Mucosa of descending colon (tissue), 3 donors: ENCODE measurements at regions not wholly inside any gene's neighbourhood (a gene's known extent, or its start where the extent isn't known, plus 50 kb on each side); places are given as distances from the start of the nearest gene placed in this dataset.
"Not testable (repeated sequence)": the region's sequence is repeated elsewhere in the genome, so short reads cannot be mapped to it uniquely, and the experiment has no call there.

Experiments
- ATAC-seq: fragments of 200-7000 bp; cut with Tn5 transposase; one replicate; pipeline ENCODE4 v1.9.1; 2020; ENCODE audit warnings: mild to moderate bottlenecking, moderate library complexity
- DNase-seq, 3 donors: peaks; one replicate each; pipeline ENCODE4 v3.0.0-alpha.2; 2020
- H3K36me3 ChIP-seq: fragments of 200-600 bp; one replicate; pipeline ENCODE4 v1.8.0; 2021; ENCODE audit warnings: low read depth, mild to moderate bottlenecking
- H3K4me1 ChIP-seq: fragments of 200-600 bp; one replicate; pipeline ENCODE4 v1.8.0; 2021; ENCODE audit warnings: low read depth, mild to moderate bottlenecking
- H3K4me3 ChIP-seq: fragments of 200-600 bp; one replicate; pipeline ENCODE4 v1.8.0; 2021; ENCODE audit warnings: mild to moderate bottlenecking
- H3K9me3 ChIP-seq: fragments of 200-600 bp; one replicate; pipeline ENCODE4 v1.8.0; 2021; ENCODE audit warnings: mild to moderate bottlenecking
- intact Hi-C, 2 donors: fragments of 100-400 bp; cut with DNase I in 1 of 2; cut with micrococcal nuclease in 1 of 2; formaldehyde crosslinking; loops; one replicate each; pipeline versions ENCODE4 v1.11.0 to v1.11.1; 2022; cut with DNase I, micrococcal nuclease
- TF ChIP-seq, protein P1 (sequence below): fragments of 200-600 bp; IDR thresholded peaks from one replicate; pipeline ENCODE4 v1.8.0; 2022; ENCODE audit warnings: antibody characterized with exemption, mild to moderate bottlenecking
- donor health status: DM: no; HTN: no; CAD: no; lungs with moderate emphysema.
- donor health status: DM: no; HTN: no; CAD: no.
- donor health status: DM: no; HTN: yes; CAD: no.

DNA sequence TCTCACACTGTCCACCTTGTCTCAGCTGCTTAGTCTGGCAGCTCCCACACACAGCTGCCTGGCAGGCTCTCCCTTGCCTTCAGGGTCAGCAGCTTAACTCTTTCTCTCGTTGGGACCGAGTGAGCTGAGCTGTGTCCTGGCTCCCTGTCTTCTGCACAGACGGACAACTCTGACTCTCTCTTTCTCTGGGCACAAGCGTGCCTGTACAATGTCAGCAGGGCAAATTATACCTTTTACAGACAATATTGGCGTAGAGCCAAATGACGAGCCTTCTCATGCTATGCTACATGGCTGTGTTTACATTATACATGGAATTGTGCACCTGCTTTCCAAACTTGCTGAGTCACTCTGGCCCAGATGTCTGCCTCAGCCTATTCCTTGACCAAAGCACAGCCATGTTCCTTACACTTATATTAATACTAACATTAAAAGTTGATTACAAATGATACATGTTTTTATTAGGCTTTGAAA is 188.6 kb downstream of the CYLC2 start:
- intact Hi-C loops, result no loop called here
- TF ChIP-seq, protein P1, sequence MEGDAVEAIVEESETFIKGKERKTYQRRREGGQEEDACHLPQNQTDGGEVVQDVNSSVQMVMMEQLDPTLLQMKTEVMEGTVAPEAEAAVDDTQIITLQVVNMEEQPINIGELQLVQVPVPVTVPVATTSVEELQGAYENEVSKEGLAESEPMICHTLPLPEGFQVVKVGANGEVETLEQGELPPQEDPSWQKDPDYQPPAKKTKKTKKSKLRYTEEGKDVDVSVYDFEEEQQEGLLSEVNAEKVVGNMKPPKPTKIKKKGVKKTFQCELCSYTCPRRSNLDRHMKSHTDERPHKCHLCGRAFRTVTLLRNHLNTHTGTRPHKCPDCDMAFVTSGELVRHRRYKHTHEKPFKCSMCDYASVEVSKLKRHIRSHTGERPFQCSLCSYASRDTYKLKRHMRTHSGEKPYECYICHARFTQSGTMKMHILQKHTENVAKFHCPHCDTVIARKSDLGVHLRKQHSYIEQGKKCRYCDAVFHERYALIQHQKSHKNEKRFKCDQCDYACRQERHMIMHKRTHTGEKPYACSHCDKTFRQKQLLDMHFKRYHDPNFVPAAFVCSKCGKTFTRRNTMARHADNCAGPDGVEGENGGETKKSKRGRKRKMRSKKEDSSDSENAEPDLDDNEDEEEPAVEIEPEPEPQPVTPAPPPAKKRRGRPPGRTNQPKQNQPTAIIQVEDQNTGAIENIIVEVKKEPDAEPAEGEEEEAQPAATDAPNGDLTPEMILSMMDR, result no peak
- no peak overlapping the region for H3K4me3 ChIP-seq
- no peaks in the 10 kb centered on the region for H3K36me3 ChIP-seq
- H3K9me3 ChIP-seq, result peaks cover 6% of the 10 kb centered on the region
- H3K4me1 ChIP-seq, result no peaks in the 10 kb centered on the region
- ATAC-seq, result no peak
- DNase-seq, result no peak

DNA sequence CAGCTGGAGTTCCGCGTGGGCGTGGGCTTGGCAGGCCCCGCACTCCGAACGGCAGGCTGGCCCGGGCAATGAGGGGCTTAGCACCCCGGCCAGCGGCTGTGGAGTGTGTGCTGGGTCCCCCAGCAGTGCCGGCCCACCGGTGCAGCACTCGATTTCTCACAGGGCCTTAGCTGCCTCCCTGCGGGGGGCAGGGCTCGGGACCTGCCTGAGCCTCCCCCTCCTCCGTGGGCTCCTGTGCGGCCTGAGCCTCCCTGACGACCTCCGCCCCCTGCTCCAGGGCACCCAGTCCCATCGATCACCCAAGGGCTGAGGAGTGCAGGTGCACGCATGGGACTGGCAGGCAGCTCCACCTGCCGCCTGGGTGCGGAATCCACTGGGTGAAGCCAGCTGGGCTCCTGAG is 191.8 kb downstream of the CYLC2 start:
- Histone ChIP-seq H3K36me3 (no peaks in the 10 kb centered on the region), H3K4me3 (no peak overlapping the region), H3K4me1 (no peaks in the 10 kb centered on the region), H3K9me3 (peaks cover 6% of the 10 kb centered on the region)
- DNase-seq (no peak), ATAC-seq (no peak)
- intact Hi-C loops, result no loop called here
- TF ChIP-seq, protein P1, result no peak

- DNase-seq, result no peak
- Histone ChIP-seq H3K9me3 (peaks cover 6% of the 10 kb centered on the region), H3K4me3 (no peak overlapping the region), H3K4me1 (no peaks in the 10 kb centered on the region), H3K36me3 (no peaks in the 10 kb centered on the region)
- ATAC-seq, result no peak
- TF ChIP-seq, protein P1, result no peak
- intact Hi-C loops, result no loop called here
Measured at GRCh38 chr9:103188781-103189350, 193.7 kb downstream of the CYLC2 start.

DNA sequence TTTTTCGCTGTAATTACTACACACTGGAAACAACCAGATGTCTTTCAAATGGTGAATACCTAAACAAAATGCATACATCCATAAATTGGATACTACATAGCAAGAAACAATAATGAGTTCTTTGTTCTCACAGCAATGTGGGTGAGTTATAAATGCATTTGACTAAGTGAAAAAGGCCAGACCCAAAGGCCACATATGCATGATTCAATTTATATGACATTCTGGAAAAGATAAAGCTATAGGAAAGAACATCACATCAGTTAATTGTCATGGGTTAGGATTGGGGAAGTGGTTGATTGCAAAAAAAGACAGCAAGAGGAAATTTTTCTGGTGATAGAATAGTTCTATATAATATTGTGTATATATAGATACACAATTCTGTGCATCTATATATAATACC is 198.9 kb downstream of the CYLC2 start:
- intact Hi-C loops, result no loop called here
- H3K36me3 ChIP-seq, result no peaks in the 10 kb centered on the region

DNA sequence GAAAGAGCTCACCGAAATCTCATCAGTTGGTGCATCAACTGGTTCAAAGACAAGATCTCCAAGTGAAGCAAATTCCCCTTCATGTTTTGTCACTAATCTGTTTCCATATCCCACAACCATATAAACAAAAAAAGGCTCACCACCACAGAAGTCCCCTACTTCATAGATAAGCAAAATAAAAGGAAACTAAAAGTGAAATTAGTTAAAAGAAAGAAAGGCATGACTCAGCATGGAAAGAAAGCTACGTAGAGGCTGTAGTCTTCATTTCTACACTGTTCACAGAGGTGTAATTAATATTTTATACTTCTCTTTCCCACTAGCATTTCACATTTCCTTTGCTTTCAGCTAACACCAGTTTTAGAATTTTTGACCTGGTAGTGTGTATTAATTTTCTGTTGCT is 208.0 kb downstream of the CYLC2 start:
- TF ChIP-seq, protein P1, result no peak
- Histone ChIP-seq H3K9me3 (peaks cover 2% of the 10 kb centered on the region), H3K4me3 (no peak overlapping the region), H3K36me3 (no peaks in the 10 kb centered on the region), H3K4me1 (no peaks in the 10 kb centered on the region)
- DNase-seq, result no peak
- ATAC-seq, result no peak
- intact Hi-C loops, result no loop called here

More for the DNA sequence above, 198.9 kb downstream of the CYLC2 start:
- ATAC-seq, result no peak
- Histone ChIP-seq H3K9me3 (peaks cover 7% of the 10 kb centered on the region), H3K4me1 (no peaks in the 10 kb centered on the region), H3K4me3 (no peak overlapping the region)
- DNase-seq, result no peak
- TF ChIP-seq, protein P1, result no peak

GRCh38 chr9:103205881-103206585 is 210.9 kb downstream of the CYLC2 start:
- DNase-seq, H3K36me3 ChIP-seq, H3K4me3 ChIP-seq, H3K4me1 ChIP-seq, intact Hi-C loops, ATAC-seq: not testable (repeated sequence)
- H3K9me3 ChIP-seq, result peaks cover 18% of the 10 kb centered on the region
